ENCODE measurements at regions not wholly inside any gene's neighbourhood (a gene's known extent, or its start where the extent isn't known, plus 50 kb on each side); places are given as distances from the start of the nearest gene placed in this dataset.
A peak's percentile ranks its signal among the peaks of the same experiment; 100 is the strongest.

- Histone ChIP-seq H3K79me2 (replicated peaks; ENCODE audit: insufficient read depth, low read length) (no peaks in the 10 kb centered on the region), H3K27me3 (ENCODE audit: insufficient read depth, low read depth, low read length) (no peaks in the 10 kb centered on the region), H3K27ac (ENCODE audit: low read length) (no peak overlapping the region), H3K9me3 (ENCODE audit: low read length) (no peaks in the 10 kb centered on the region), H4K20me1 (ENCODE audit: insufficient read depth) (no peaks in the 10 kb centered on the region), H3K36me3 (ENCODE audit: insufficient read depth, low read length) (no peaks in the 10 kb centered on the region), H3K4me3 (ENCODE audit: low read length) (no peak overlapping the region), H3K4me2 (ENCODE audit: low read length) (no peak overlapping the region), H2AFZ (ENCODE audit: low read depth, low read length) (no peak overlapping the region), H3K9ac (ENCODE audit: low read length) (no peak overlapping the region), H3F3A (ENCODE audit: insufficient read depth, low read length, poor library complexity, severe bottlenecking) (no peaks in the 10 kb centered on the region), H3K9me2 (ENCODE audit: insufficient read depth, low read length) (no peaks in the 10 kb centered on the region)
- no peak for TF ChIP-seq EZH2 (IDR thresholded peaks at IDR 0.05; ENCODE audit: borderline replicate concordance, insufficient read depth, low read length, poor library complexity, severe bottlenecking)
- no peak for TF ChIP-seq TAF1 (IDR thresholded peaks at IDR 0.05; ENCODE audit: low read depth)
- TF ChIP-seq POLR2AphosphoS5 (IDR thresholded peaks at IDR 0.05) = no peak
- no peak for TF ChIP-seq SMC3 (conservative IDR thresholded peaks at IDR 0.05; ENCODE audit: poor library complexity)
- no peak for TF ChIP-seq REST (IDR thresholded peaks at IDR 0.05; ENCODE audit: borderline replicate concordance)
- no peak for TF ChIP-seq MXI1 (conservative IDR thresholded peaks at IDR 0.05; ENCODE audit: poor library complexity, severe bottlenecking)
- TF ChIP-seq, protein P1, sequence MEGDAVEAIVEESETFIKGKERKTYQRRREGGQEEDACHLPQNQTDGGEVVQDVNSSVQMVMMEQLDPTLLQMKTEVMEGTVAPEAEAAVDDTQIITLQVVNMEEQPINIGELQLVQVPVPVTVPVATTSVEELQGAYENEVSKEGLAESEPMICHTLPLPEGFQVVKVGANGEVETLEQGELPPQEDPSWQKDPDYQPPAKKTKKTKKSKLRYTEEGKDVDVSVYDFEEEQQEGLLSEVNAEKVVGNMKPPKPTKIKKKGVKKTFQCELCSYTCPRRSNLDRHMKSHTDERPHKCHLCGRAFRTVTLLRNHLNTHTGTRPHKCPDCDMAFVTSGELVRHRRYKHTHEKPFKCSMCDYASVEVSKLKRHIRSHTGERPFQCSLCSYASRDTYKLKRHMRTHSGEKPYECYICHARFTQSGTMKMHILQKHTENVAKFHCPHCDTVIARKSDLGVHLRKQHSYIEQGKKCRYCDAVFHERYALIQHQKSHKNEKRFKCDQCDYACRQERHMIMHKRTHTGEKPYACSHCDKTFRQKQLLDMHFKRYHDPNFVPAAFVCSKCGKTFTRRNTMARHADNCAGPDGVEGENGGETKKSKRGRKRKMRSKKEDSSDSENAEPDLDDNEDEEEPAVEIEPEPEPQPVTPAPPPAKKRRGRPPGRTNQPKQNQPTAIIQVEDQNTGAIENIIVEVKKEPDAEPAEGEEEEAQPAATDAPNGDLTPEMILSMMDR (IDR thresholded peaks at IDR 0.05; ENCODE audit: poor library complexity, severe bottlenecking) = no peak
- no peak for TF ChIP-seq RAD21 (conservative IDR thresholded peaks at IDR 0.05)
Measured at GRCh38 chr2:180682871-180683270, 297.5 kb upstream of the UBE2E3 start.

- Histone ChIP-seq H3K27ac (ENCODE audit: low read length) (no peak overlapping the region), H3K4me3 (ENCODE audit: low read length) (peak overlapping the region; percentile 24), H2AFZ (ENCODE audit: low read depth, low read length) (no peak overlapping the region), H3K79me2 (replicated peaks; ENCODE audit: insufficient read depth, low read length) (no peaks in the 10 kb centered on the region), H3K27me3 (ENCODE audit: insufficient read depth, low read depth, low read length) (no peaks in the 10 kb centered on the region), H3F3A (ENCODE audit: insufficient read depth, low read length, poor library complexity, severe bottlenecking) (no peaks in the 10 kb centered on the region), H3K36me3 (ENCODE audit: insufficient read depth, low read length) (no peaks in the 10 kb centered on the region), H4K20me1 (ENCODE audit: insufficient read depth) (no peaks in the 10 kb centered on the region), H3K9me3 (ENCODE audit: low read length) (no peaks in the 10 kb centered on the region), H3K4me2 (ENCODE audit: low read length) (no peak overlapping the region), H3K9me2 (ENCODE audit: insufficient read depth, low read length) (no peaks in the 10 kb centered on the region), H3K9ac (ENCODE audit: low read length) (no peak overlapping the region)
- TF ChIP-seq POLR2AphosphoS5 (IDR thresholded peaks at IDR 0.05) = peak; percentile 72
- TF ChIP-seq, protein P1 (IDR thresholded peaks at IDR 0.05; ENCODE audit: poor library complexity, severe bottlenecking) = no peak
- no peak for TF ChIP-seq MXI1 (conservative IDR thresholded peaks at IDR 0.05; ENCODE audit: poor library complexity, severe bottlenecking)
- no peak for TF ChIP-seq EZH2 (IDR thresholded peaks at IDR 0.05; ENCODE audit: borderline replicate concordance, insufficient read depth, low read length, poor library complexity, severe bottlenecking)
- no peak for TF ChIP-seq RAD21 (conservative IDR thresholded peaks at IDR 0.05)
- no peak for TF ChIP-seq SMC3 (conservative IDR thresholded peaks at IDR 0.05; ENCODE audit: poor library complexity)
- TF ChIP-seq EP300 (conservative IDR thresholded peaks at IDR 0.05; ENCODE audit: poor library complexity, severe bottlenecking) = peak; percentile 75
- no peak for TF ChIP-seq TAF1 (IDR thresholded peaks at IDR 0.05; ENCODE audit: low read depth)
- TF ChIP-seq REST (IDR thresholded peaks at IDR 0.05; ENCODE audit: borderline replicate concordance) = peak; percentile 52
Measured at GRCh38 chr2:180679693-180680092, 300.7 kb upstream of the UBE2E3 start.

All from neural cell (in vitro differentiated cells).